Lung (tissue), 9 donors: ENCODE measurements at regions not wholly inside any gene's neighbourhood (a gene's known extent, or its start where the extent isn't known, plus 50 kb on each side); places are given as distances from the start of the nearest gene placed in this dataset.
"Not testable (repeated sequence)": the region's sequence is repeated elsewhere in the genome, so short reads cannot be mapped to it uniquely, and the experiment has no call there.

Experiments
- ATAC-seq: fragments of 200-7000 bp; cut with Tn5 transposase; one replicate; pipeline ENCODE4 v1.9.1; 2020; ENCODE audit warnings: moderate number of reproducible peaks; ENCODE audit not compliant: insufficient read depth, low FRiP score
- DNase-seq, 3 donors: peaks; one replicate each; pipeline ENCODE4 v3.0.0-alpha.2; 2013 to 2017
- H3K27ac ChIP-seq, 2 donors: one replicate each; pipeline ENCODE4 v1.5.1; 2013; ENCODE audit warnings: mild to moderate bottlenecking in 2 of 2, moderate library complexity in 2 of 2, control low read depth in 1 of 2, inconsistent platforms in 1 of 2, low read depth in 1 of 2, low read length in 1 of 2
- H3K27me3 ChIP-seq, 3 donors: one replicate each; pipeline ENCODE4 v1.5.1; 2013; ENCODE audit warnings: low read length in 2 of 3; ENCODE audit not compliant: control insufficient read depth in 3 of 3, insufficient read depth in 3 of 3
- H3K36me3 ChIP-seq, 4 donors: one replicate each; pipeline ENCODE4 v1.5.1; 2013; ENCODE audit warnings: low read length in 4 of 4, mild to moderate bottlenecking in 1 of 4, moderate library complexity in 1 of 4; ENCODE audit not compliant: control insufficient read depth in 4 of 4, insufficient read depth in 4 of 4
- H3K4me1 ChIP-seq, 5 donors: one replicate each; pipeline ENCODE4 v1.5.1; 2013; ENCODE audit warnings: low read length in 5 of 5, mild to moderate bottlenecking in 2 of 5, moderate library complexity in 1 of 5; ENCODE audit not compliant: control insufficient read depth in 5 of 5, insufficient read depth in 5 of 5
- H3K4me3 ChIP-seq: one replicate; pipeline ENCODE4 v1.5.1; 2013; ENCODE audit warnings: mild to moderate bottlenecking, control low read depth, moderate library complexity
- H3K9ac ChIP-seq, 2 donors: one replicate each; pipeline ENCODE4 v1.5.1; 2013; ENCODE audit warnings: low read length in 2 of 2, control low read depth in 1 of 2; ENCODE audit not compliant: insufficient read depth in 1 of 2
- H3K9me3 ChIP-seq, 4 donors: one replicate each; pipeline ENCODE4 v1.5.1; 2013; ENCODE audit warnings: low read length in 3 of 4, mild to moderate bottlenecking in 1 of 4, moderate library complexity in 1 of 4; ENCODE audit not compliant: control insufficient read depth in 4 of 4, insufficient read depth in 3 of 4
- WGBS, 2 donors: extraction: QIAGEN DNeasy Blood & Tissue Kit; methylation state at CpG; one replicate each; pipeline ENCODE4 v1.1.7; 2013; 5-methylcytosine and 5-hydroxymethylcytosine counted together
- donor health status: Bipolar disorder and iron deficiency.
- donor health status: healthy.
- donor health status: DM: yes; HTN: yes; CAD: no.

DNA sequence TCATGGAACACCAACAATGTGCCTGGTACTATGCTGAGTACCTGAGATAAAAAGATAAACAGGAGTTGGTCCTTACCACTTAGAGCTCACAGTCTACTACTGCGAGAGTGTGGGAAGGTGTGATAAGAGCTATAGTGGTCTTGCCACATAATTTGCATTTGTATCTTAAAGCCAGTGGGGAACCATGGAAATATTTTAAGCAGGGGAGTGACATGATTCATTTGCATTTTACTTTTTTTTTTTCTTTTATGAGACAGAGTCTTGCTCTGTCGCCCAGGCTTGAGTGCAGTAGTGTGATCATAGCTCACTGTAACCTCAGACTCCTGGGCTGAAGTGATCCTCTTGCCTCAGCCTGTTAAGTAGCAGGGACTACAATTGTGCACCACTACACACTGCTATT lies 54.2 kb upstream of the FAM72C start:
- DNase-seq, ATAC-seq, H3K4me1 ChIP-seq, H3K27me3 ChIP-seq, H3K4me3 ChIP-seq, H3K9ac ChIP-seq, H3K36me3 ChIP-seq, H3K27ac ChIP-seq, H3K9me3 ChIP-seq: not testable (repeated sequence)
- WGBS, 2 donors, result no CpG with 5 or more reads among the region's 2 CpGs

DNA sequence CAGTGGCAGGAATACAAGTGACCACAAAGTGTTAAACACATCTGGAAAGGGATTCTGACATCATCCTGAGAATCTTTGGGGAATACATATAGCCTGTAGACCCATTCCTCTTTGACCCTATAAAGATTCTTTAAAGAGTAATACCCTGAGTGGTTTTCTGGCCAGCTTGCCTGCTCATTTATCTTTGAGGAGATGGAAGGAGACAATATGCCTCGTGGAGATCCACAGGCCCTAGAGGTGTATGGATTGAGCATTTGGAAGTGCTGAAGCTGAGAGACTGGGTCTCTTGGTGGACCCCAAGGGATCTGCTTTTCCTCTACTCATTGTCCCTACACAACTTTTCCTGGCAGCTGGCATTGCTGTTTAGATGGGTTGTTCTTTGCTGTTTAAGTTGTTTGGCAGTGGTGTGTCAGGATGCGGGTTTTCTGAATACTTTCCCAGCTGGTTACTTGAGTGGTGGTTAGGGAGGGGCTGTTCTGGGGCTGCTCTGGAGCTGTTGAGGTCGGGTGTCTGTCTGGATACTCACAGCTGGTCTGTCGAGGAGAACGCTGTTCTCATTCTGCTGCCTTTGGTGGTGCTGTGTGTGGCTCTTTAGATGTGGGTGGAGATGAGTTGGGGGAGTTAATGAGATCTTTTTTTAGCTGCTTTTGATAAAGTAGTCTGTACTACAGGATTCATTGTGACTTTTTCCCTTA lies 50.1 kb upstream of the FAM72C start:
- H3K4me1 ChIP-seq, H3K9me3 ChIP-seq, H3K4me3 ChIP-seq, ATAC-seq, DNase-seq, H3K36me3 ChIP-seq, H3K27me3 ChIP-seq, H3K9ac ChIP-seq, H3K27ac ChIP-seq: not testable (repeated sequence)
- WGBS, 2 donors, result 55 to 60% methylated on average over 1 of the region's 5 CpGs
